Urinary bladder (tissue), 3 donors: ENCODE measurements at regions not wholly inside any gene's neighbourhood (a gene's known extent, or its start where the extent isn't known, plus 50 kb on each side); places are given as distances from the start of the nearest gene placed in this dataset.

ENCODE experiments used
- DNase-seq: peaks from one replicate; pipeline ENCODE4 v3.0.0-alpha.2; 2015; ENCODE audit errors: extremely low spot score
- H3K27ac ChIP-seq: one replicate; pipeline ENCODE4 v1.5.1; 2013; ENCODE audit warnings: low read depth, mild to moderate bottlenecking, moderate library complexity
- H3K36me3 ChIP-seq: one replicate; pipeline ENCODE4 v1.6.1; 2013; ENCODE audit warnings: mild to moderate bottlenecking, moderate library complexity; ENCODE audit not compliant: insufficient read depth
- H3K4me1 ChIP-seq: one replicate; pipeline ENCODE4 v1.6.1; 2013; ENCODE audit warnings: mild to moderate bottlenecking, moderate library complexity; ENCODE audit not compliant: insufficient read depth
- H3K4me3 ChIP-seq: one replicate; pipeline ENCODE4 v1.5.1; 2013; ENCODE audit warnings: low read depth, low read length
- WGBS: extraction: QIAGEN DNeasy Blood & Tissue Kit; methylation state at CpG from one replicate; pipeline ENCODE4 v1.1.7; 2013; 5-methylcytosine and 5-hydroxymethylcytosine counted together
- donor health status: healthy with polysubstance abuse.
- donor health status: healthy.

DNA sequence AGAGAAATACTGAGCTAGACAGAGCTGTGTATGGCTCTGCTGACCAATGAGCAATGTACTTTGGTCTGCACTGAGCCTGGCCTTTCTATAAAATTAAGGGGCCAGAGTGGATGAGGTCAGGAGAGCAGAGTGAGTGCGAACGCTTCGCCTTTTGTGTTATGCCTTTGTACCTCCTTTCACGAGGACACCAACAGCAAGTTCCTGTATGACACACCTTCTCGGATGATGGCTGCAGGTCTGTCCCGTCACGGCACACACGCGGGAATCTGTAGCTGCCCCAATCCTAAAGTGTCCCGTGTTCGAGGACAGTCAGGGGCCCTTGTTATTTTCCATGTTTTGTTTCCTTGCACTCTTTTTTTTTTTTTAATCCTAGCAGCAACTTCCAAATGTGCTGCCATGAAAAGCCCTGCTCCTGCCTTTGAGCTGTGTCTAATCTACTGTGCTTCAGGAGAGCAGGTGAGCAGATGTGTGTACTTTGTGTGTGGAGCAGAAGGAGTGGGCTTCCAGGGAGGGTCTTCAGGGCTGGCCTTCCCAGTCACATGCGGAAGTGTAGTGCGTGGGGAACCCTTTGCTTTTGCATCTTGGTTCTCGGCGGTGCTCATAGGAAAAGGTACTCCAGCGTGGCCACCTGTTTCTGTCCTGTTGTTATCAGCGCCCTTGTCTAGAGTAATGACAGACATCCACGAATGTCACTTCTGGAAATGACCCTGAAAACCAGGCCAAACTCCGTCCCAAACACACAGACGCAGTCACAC, 213.2 kb downstream of the NDUFA10 start:
- Histone ChIP-seq H3K27ac (no peak overlapping the region), H3K4me1 (no peaks in the 10 kb centered on the region), H3K4me3 (no peak overlapping the region), H3K36me3 (no peaks in the 10 kb centered on the region)
- DNase-seq, result no peak
- WGBS, result 95% methylated on average over 20 of the region's 20 CpGs

GRCh38 chr2:239811111-239811781, 213.9 kb downstream of the NDUFA10 start:
- 35% methylated on average over 14 of the region's 14 CpGs for WGBS
- no peaks in the 10 kb centered on the region for H3K36me3 ChIP-seq

DNA sequence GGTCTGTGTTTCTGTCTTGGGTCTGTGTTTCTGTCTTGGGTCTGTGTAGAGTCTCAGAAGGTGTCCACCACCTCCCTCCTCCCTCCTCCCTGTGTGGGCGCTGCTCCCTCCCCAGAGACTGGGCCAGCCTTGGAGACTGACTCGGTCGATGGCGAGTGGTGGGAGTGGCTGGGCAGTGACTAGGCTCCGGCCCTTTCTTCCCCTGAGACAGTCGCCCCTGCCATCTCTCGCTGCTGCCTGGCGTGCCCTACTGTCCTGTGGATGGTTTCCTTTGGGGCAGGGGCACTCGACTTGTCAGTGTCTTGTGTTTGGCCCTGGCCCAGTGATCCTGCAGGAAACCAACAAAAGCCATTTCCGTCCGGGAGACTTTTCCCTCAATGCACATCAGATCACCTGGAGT, 215.8 kb downstream of the NDUFA10 start:
- Histone ChIP-seq H3K4me1 (no peaks in the 10 kb centered on the region), H3K4me3 (no peak overlapping the region), H3K36me3 (no peaks in the 10 kb centered on the region), H3K27ac (no peak overlapping the region)
- no peak for DNase-seq
- 69% methylated on average over 11 of the region's 11 CpGs for WGBS

More at GRCh38 chr2:239811111-239811781, 213.9 kb downstream of the NDUFA10 start:
- DNase-seq, result no peak
- no peak overlapping the region for H3K4me3 ChIP-seq
- no peak overlapping the region for H3K27ac ChIP-seq
- no peaks in the 10 kb centered on the region for H3K4me1 ChIP-seq

DNA sequence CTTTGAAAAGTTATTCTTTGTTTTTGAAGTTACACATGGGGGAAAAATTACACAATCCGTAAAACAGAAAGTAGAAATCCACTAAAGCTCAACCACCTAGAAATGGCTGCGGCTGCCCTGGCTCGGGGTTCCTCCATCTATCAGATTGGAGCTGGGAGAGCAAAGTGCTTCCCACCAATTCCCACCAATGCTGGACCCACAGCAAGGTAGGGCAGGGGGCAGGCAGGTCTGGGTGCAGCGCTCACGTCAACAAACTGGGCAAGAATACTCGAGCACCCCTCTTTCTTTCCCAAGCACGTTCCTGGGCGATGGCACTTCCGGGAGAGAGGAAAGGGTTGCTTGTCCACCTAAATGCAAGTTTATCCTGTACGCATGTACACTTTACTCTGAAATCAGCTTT, 217.6 kb downstream of the NDUFA10 start:
- H3K36me3 ChIP-seq, result no peaks in the 10 kb centered on the region
- H3K4me1 ChIP-seq, result no peaks in the 10 kb centered on the region
- no peak overlapping the region for H3K27ac ChIP-seq
- no peak overlapping the region for H3K4me3 ChIP-seq
- DNase-seq, result no peak
- 92% methylated on average over 10 of the region's 10 CpGs for WGBS

GRCh38 chr2:239806758-239807434, 218.2 kb downstream of the NDUFA10 start:
- H3K36me3 ChIP-seq, result no peaks in the 10 kb centered on the region
- no peak overlapping the region for H3K4me3 ChIP-seq
- no peak for DNase-seq
- no peak overlapping the region for H3K27ac ChIP-seq
- 90% methylated on average over 19 of the region's 19 CpGs for WGBS
- H3K4me1 ChIP-seq, result no peaks in the 10 kb centered on the region

DNA sequence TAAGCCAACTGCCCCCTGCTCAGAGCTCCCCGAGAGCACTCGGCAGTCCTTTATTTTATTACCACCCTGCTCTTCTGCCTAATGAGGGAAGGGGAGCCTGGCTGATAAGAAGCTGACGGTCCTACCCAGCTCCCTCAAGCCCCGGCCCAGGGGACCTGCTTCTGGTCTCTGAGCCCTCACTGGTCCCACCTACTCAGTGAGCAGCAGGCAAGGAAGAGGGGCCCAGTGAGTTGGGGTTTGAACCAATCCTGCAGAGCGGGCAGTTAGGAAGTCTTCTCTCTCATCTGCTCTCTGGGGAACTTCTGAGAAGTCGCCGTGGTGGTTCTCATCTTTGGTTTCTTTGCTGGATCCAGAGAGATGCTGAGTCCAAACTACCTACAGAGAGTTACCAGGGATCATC, 218.9 kb downstream of the NDUFA10 start:
- no peaks in the 10 kb centered on the region for H3K36me3 ChIP-seq
- no peak for DNase-seq
- 85% methylated on average over 7 of the region's 7 CpGs for WGBS
- H3K4me3 ChIP-seq, result no peak overlapping the region
- H3K27ac ChIP-seq, result no peak overlapping the region
- no peaks in the 10 kb centered on the region for H3K4me1 ChIP-seq

GRCh38 chr2:239805414-239805813, 219.7 kb downstream of the NDUFA10 start:
- Histone ChIP-seq H3K4me1 (no peaks in the 10 kb centered on the region), H3K27ac (no peak overlapping the region), H3K36me3 (no peaks in the 10 kb centered on the region), H3K4me3 (no peak overlapping the region)
- 84% methylated on average over 14 of the region's 14 CpGs for WGBS
- no peak for DNase-seq

- Histone ChIP-seq H3K27ac (no peak overlapping the region), H3K4me1 (no peaks in the 10 kb centered on the region), H3K4me3 (no peak overlapping the region), H3K36me3 (no peaks in the 10 kb centered on the region)
- 97% methylated on average over 12 of the region's 12 CpGs for WGBS
- no peak for DNase-seq
Measured at GRCh38 chr2:239805043-239805329, 220.2 kb downstream of the NDUFA10 start.

DNA sequence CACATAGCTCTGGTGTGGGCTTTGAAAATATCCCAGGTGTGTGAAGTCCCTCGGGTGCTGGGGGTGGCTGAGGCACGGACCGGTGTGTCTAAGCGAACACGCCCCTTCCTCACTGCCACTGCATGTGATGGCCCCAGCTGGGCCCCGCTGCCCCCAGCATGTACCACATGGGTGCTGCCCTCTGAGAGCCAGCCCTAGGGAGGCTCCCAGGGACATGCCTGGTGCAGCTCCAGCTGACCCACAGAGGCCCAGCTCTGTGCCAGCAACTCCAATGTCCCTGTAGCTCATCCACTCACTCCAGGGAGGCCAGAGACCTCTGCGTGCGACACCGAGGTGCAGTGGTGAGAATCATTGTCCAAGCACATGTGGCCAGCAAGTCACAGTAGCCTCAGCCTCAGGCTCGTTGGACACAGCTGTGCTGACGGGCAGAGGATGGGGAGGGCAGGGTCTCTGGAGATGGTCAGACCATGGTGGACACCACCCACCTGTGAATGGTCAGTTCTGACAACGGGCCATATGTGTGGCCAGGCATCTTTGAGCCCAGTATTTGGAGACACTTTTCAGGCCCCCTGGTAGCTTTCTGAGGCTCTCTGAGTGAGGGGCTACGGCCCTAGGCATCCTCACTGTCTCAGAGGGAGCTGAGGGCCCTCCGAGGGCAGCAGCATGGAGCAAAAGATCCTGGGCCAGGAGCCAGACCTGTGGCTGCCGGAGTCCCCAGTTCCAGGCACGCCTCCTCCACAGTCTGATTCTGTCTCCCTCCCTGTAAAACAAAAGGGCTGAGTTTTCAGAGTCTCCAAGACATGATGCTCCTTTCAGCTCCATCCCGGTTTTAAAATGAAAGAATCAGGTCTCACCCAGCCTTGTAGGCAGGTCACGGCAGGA, 220.7 kb downstream of the NDUFA10 start:
- H3K4me1 ChIP-seq, result no peaks in the 10 kb centered on the region
- no peak overlapping the region for H3K4me3 ChIP-seq
- no peak for DNase-seq
- 77% methylated on average over 18 of the region's 18 CpGs for WGBS
- H3K27ac ChIP-seq, result no peak overlapping the region
- no peaks in the 10 kb centered on the region for H3K36me3 ChIP-seq

DNA sequence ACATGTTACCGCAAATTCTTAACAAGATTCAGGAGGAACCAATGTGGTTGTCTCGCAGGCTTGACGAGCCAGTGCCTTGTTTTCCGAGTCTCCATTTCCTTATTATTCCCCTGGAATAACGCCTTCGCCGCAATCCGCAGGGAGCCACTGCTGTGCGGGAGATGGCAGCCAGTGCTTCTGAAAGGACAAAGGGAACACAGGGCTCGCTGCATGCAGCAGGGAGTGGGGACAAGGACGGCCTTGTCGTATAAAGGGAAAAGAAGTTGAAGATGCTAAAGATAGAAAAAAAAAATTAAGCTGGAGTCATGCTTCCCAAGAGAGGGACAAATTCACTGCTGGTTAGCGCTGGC, 221.4 kb downstream of the NDUFA10 start:
- no peak overlapping the region for H3K4me3 ChIP-seq
- H3K27ac ChIP-seq, result no peak overlapping the region
- H3K36me3 ChIP-seq, result no peaks in the 10 kb centered on the region
- WGBS, result 85% methylated on average over 13 of the region's 13 CpGs
- no peaks in the 10 kb centered on the region for H3K4me1 ChIP-seq
- DNase-seq, result no peak

GRCh38 chr2:239803102-239803765, 221.9 kb downstream of the NDUFA10 start:
- DNase-seq, result no peak

GRCh38 chr2:239802185-239802649, 222.9 kb downstream of the NDUFA10 start:
- Histone ChIP-seq H3K4me3 (no peak overlapping the region), H3K27ac (no peak overlapping the region), H3K4me1 (no peaks in the 10 kb centered on the region), H3K36me3 (no peaks in the 10 kb centered on the region)
- WGBS, result 67% methylated on average over 21 of the region's 21 CpGs
- no peak for DNase-seq

More at GRCh38 chr2:239803102-239803765, 221.9 kb downstream of the NDUFA10 start:
- Histone ChIP-seq H3K4me1 (no peaks in the 10 kb centered on the region), H3K27ac (no peak overlapping the region), H3K36me3 (no peaks in the 10 kb centered on the region), H3K4me3 (no peak overlapping the region)
- WGBS, result 96% methylated on average over 21 of the region's 21 CpGs
